WTC11 (cell line): ENCODE measurements at regions not wholly inside any gene's neighbourhood (a gene's known extent, or its start where the extent isn't known, plus 50 kb on each side); places are given as distances from the start of the nearest gene placed in this dataset.
A peak's percentile ranks its signal among the peaks of the same experiment; 100 is the strongest.

Experiments
- ATAC-seq: fragments of 200-7000 bp; cut with Tn5 transposase; 2 replicates; pipeline ENCODE4 v1.10.0; 2021; ENCODE audit warnings: mild to moderate bottlenecking, moderate library complexity
- CTCF ChIA-PET: fragments of 300-600 bp; sonication (Branson Sonifier 250); formaldehyde crosslinking; loops from one replicate; lab custom pipeline; 2021; ENCODE audit warnings: antibody characterized with exemption; lab: Charles Lee
- POLR2A ChIA-PET: fragments of 350-600 bp; sonication (Branson Sonifier 250); formaldehyde crosslinking; loops from one replicate; lab custom pipeline; 2021; ENCODE audit warnings: antibody characterized with exemption; lab: Charles Lee
- DNase-seq: peaks from one replicate; pipeline ENCODE4 v3.0.0; 2021; ENCODE audit warnings: low spot score
- H3K27ac Mint-ChIP-seq: 2 replicates; pipeline ENCODE4 v1.8.0; 2021; ENCODE audit warnings: mixed read lengths
- H3K27me3 Mint-ChIP-seq: 2 replicates; pipeline ENCODE4 v1.8.0; 2021; ENCODE audit warnings: low read depth, mild to moderate bottlenecking, moderate library complexity, mixed read lengths
- H3K36me3 Mint-ChIP-seq: 2 replicates; pipeline ENCODE4 v1.8.0; 2021; ENCODE audit warnings: mixed read lengths
- H3K4me1 Mint-ChIP-seq: 2 replicates; pipeline ENCODE4 v1.8.0; 2022; ENCODE audit warnings: mixed read lengths
- H3K4me3 Mint-ChIP-seq: 2 replicates; pipeline ENCODE4 v1.8.0; 2021; ENCODE audit warnings: mild to moderate bottlenecking, moderate library complexity, mixed read lengths
- H3K9me3 Mint-ChIP-seq: 2 replicates; pipeline ENCODE4 v1.8.0; 2021; ENCODE audit warnings: mixed read lengths
- CREM ChIP-seq: sonication (generic); formaldehyde crosslinking; IDR thresholded peaks from 2 replicates; pipeline ENCODE4 v1.8.1; 2022; ENCODE audit warnings: mild to moderate bottlenecking, missing genetic modification reagents, moderate library complexity
- FOXJ3 ChIP-seq: sonication (generic); formaldehyde crosslinking; IDR thresholded peaks from 2 replicates; pipeline ENCODE4 v1.9.0; 2021; ENCODE audit warnings: missing genetic modification reagents, mild to moderate bottlenecking, borderline replicate concordance
- GRHL2 ChIP-seq: fragments of 250-450 bp; sonication (Bioruptor Pico); IDR thresholded peaks from 2 replicates; pipeline ENCODE4 v1.8.0; 2022; ENCODE audit warnings: mild to moderate bottlenecking, moderate library complexity; ENCODE audit not compliant: insufficient replicate concordance, severe bottlenecking
- IRF1 ChIP-seq: sonication (generic); formaldehyde crosslinking; IDR thresholded peaks from 2 replicates; pipeline ENCODE4 v1.8.0; 2023; ENCODE audit warnings: missing genetic modification reagents
- KAT7 ChIP-seq: sonication (generic); formaldehyde crosslinking; IDR thresholded peaks from 2 replicates; pipeline ENCODE4 v1.8.1; 2023; ENCODE audit warnings: missing genetic modification reagents, mild to moderate bottlenecking, borderline replicate concordance
- NFYB ChIP-seq: sonication (generic); formaldehyde crosslinking; conservative IDR thresholded peaks from 2 replicates; pipeline ENCODE4 v1.8.0; 2022; ENCODE audit warnings: low read depth, missing genetic modification reagents
- NR3C1 ChIP-seq: sonication (generic); formaldehyde crosslinking; conservative IDR thresholded peaks from 2 replicates; pipeline ENCODE4 v1.8.1; 2023; ENCODE audit warnings: low read depth, mild to moderate bottlenecking, missing genetic modification reagents
- OVOL2 ChIP-seq: fragments of 250-450 bp; sonication (Bioruptor Pico); IDR thresholded peaks from 2 replicates; pipeline ENCODE4 v1.9.0; 2021; ENCODE audit warnings: mild to moderate bottlenecking, borderline replicate concordance
- PRRX2 ChIP-seq: fragments of 250-450 bp; sonication (Bioruptor Pico); IDR thresholded peaks from 2 replicates; pipeline ENCODE4 v1.8.0; 2021; ENCODE audit warnings: mild to moderate bottlenecking
- RELA ChIP-seq: sonication (generic); formaldehyde crosslinking; IDR thresholded peaks from 2 replicates; pipeline ENCODE4 v1.8.1; 2022; ENCODE audit warnings: missing genetic modification reagents, mild to moderate bottlenecking, borderline replicate concordance
- TEAD4 ChIP-seq: sonication (generic); formaldehyde crosslinking; IDR thresholded peaks from 2 replicates; pipeline ENCODE4 v1.8.0; 2022; ENCODE audit warnings: mild to moderate bottlenecking, missing genetic modification reagents
- USF2 ChIP-seq: sonication (generic); formaldehyde crosslinking; IDR thresholded peaks from 2 replicates; pipeline ENCODE4 v1.8.1; 2023; ENCODE audit warnings: mild to moderate bottlenecking, missing genetic modification reagents, moderate library complexity
- ZNF121 ChIP-seq: sonication (generic); formaldehyde crosslinking; IDR thresholded peaks from 2 replicates; pipeline ENCODE4 v1.8.0; 2023; ENCODE audit warnings: missing genetic modification reagents
- ZNF219 ChIP-seq: sonication (generic); formaldehyde crosslinking; IDR thresholded peaks from 2 replicates; pipeline ENCODE4 v1.8.0; 2023; ENCODE audit warnings: missing genetic modification reagents, mild to moderate bottlenecking, borderline replicate concordance
- ZNF423 ChIP-seq: fragments of 250-450 bp; sonication (Bioruptor Pico); IDR thresholded peaks from 2 replicates; pipeline ENCODE4 v2.1.2; 2022; ENCODE audit warnings: mild to moderate bottlenecking, moderate library complexity
- TF ChIP-seq, protein P1 (sequence below): sonication (generic); formaldehyde crosslinking; IDR thresholded peaks from 2 replicates; pipeline ENCODE4 v1.8.0; 2022; ENCODE audit warnings: mild to moderate bottlenecking, missing genetic modification reagents
- TF ChIP-seq, protein P2 (sequence below): fragments of 250-450 bp; sonication (Bioruptor Pico); IDR thresholded peaks from 2 replicates; pipeline ENCODE4 v2.1.2; 2022; ENCODE audit warnings: mild to moderate bottlenecking, moderate library complexity
- TF ChIP-seq, protein P3 (sequence below): sonication (generic); formaldehyde crosslinking; IDR thresholded peaks from 2 replicates; pipeline ENCODE4 v1.8.0; 2022; ENCODE audit warnings: mild to moderate bottlenecking, missing genetic modification reagents
- TF ChIP-seq, protein P4 (sequence below): sonication (generic); formaldehyde crosslinking; IDR thresholded peaks from 2 replicates; pipeline ENCODE4 v1.8.1; 2022; ENCODE audit warnings: low read depth, missing genetic modification reagents, borderline replicate concordance
- TF ChIP-seq, protein P5 (sequence below): fragments of 250-450 bp; sonication (Bioruptor Pico); IDR thresholded peaks from 2 replicates; pipeline ENCODE4 v1.9.0; 2021; ENCODE audit warnings: moderate library complexity, mild to moderate bottlenecking, inconsistent platforms, borderline replicate concordance

DNA sequence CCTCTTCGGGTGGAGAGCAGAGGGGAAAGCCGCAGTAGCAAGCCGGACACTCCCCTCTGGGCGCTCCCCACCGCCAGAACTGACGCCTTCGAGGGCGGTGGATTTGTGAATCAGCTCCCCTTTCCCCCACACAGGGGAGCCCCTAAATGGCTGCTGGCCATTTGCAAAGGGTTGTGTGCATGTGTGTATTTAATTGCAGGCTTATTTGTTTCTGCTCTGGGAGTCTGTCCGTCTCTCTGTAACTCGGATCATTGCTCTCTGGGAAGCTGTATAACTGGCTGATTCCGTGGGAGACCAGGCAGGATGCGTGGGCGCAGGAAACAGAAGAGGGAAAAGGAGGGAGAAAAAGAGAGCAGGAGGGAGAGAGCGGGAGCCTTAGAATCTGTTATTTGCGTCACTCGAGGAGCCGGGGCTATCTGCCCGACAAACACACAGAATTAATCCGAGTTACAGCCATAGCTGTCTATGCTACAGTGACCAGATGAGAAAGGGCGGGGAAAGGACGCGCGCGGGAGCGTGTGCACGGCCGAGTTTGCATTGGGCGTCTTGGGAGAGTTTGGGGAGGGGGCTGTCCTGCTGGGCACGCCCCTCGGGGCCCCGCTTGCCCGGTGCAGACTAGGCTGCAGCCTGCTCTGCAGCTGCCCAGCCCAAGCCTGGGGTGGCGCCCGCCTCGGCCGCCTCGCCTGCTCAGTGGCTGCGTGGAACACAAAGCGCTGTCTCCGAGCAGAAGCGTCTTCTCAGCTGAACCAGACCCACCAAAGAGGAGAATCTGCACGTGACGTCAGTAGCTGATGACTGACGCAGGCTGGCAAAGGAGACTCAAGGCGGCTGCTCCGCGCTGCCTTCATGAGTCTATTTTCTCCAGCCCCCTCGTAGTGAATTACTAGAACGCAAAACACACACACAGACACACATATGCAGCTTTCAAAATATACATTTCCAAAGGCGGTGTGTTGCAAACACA, 105.3 kb upstream of the HSD17B12 start:
- H3K4me1 Mint-ChIP-seq: peaks cover 32% of the 10 kb centered on the region
- H3K4me3 Mint-ChIP-seq: peak overlapping the region; percentile 72
- H3K9me3 Mint-ChIP-seq: no peaks in the 10 kb centered on the region
- ChIA-PET POLR2A (interaction anchor here (0.6 kb wide), 1 partner anchor 22 kb away, joined by 4 read pairs; no protein-coding TSS in a partner anchor), CTCF (interaction anchor here (1.2 to 9.4 kb wide), 11 partner anchors 9 to 276 kb away, joined by 3 to 302 read pairs (median 33); partner anchors contain the start of gene API5)
- peak; percentile 14 for ATAC-seq
- no peaks in the 10 kb centered on the region for H3K36me3 Mint-ChIP-seq
- H3K27ac Mint-ChIP-seq: no peak overlapping the region
- TF ChIP-seq, protein P1, sequence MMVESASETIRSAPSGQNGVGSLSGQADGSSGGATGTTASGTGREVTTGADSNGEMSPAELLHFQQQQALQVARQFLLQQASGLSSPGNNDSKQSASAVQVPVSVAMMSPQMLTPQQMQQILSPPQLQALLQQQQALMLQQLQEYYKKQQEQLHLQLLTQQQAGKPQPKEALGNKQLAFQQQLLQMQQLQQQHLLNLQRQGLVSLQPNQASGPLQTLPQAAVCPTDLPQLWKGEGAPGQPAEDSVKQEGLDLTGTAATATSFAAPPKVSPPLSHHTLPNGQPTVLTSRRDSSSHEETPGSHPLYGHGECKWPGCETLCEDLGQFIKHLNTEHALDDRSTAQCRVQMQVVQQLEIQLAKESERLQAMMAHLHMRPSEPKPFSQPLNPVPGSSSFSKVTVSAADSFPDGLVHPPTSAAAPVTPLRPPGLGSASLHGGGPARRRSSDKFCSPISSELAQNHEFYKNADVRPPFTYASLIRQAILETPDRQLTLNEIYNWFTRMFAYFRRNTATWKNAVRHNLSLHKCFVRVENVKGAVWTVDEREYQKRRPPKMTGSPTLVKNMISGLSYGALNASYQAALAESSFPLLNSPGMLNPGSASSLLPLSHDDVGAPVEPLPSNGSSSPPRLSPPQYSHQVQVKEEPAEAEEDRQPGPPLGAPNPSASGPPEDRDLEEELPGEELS (CRISPR knock-in tag): 0 out of 2 replicates have a peak, but pooled peaks have one; percentile 37
- no peak for TF ChIP-seq FOXJ3 (CRISPR knock-in tag)
- peak; percentile 58 for TF ChIP-seq USF2 (CRISPR knock-in tag)
- DNase-seq: peak; percentile 54
- H3K27me3 Mint-ChIP-seq: peaks cover 99% of the 10 kb centered on the region

DNA sequence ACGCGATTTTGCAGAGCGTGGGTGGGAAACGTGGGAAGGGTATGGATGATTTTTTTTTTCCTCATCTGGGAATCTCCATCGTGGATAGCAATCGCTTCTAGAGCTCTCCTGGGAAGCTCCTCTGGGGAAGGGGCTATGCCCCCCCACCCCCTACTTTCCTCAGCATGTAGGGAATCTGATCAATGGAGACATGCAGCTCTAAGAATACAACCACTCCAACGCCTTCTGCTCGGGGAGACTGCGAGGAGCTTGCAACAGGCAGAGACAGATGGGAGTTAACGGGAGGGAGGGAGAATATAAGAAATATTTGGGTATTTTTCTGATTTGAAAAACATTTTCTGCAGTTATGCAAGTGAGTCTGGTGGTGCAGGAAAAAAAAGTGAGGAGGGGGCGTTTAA, 104.6 kb upstream of the HSD17B12 start:
- H3K9me3 Mint-ChIP-seq: no peaks in the 10 kb centered on the region
- CTCF ChIA-PET: interaction anchor here (0.8 to 9.4 kb wide), 13 partner anchors 10 to 276 kb away, joined by 3 to 302 read pairs (median 15); partner anchors contain the start of gene API5
- ATAC-seq (no peak), DNase-seq (no peak)
- peak overlapping the region; percentile 72 for H3K4me3 Mint-ChIP-seq
- TF ChIP-seq, protein P2, sequence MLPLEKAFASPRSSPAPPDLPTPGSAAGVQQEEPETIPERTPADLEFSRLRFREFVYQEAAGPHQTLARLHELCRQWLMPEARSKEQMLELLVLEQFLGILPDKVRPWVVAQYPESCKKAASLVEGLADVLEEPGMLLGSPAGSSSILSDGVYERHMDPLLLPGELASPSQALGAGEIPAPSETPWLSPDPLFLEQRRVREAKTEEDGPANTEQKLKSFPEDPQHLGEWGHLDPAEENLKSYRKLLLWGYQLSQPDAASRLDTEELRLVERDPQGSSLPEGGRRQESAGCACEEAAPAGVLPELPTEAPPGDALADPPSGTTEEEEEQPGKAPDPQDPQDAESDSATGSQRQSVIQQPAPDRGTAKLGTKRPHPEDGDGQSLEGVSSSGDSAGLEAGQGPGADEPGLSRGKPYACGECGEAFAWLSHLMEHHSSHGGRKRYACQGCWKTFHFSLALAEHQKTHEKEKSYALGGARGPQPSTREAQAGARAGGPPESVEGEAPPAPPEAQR (CRISPR knock-in tag): no peak
- TF ChIP-seq NFYB (CRISPR knock-in tag): no peak
- no peak for TF ChIP-seq ZNF423
- TF ChIP-seq NR3C1 (CRISPR knock-in tag): no peak
- TF ChIP-seq ZNF121 (CRISPR knock-in tag): no peak
- TF ChIP-seq RELA (CRISPR knock-in tag): no peak
- no peak for TF ChIP-seq TEAD4 (CRISPR knock-in tag)
- TF ChIP-seq PRRX2 (CRISPR knock-in tag): no peak
- TF ChIP-seq, protein P3, sequence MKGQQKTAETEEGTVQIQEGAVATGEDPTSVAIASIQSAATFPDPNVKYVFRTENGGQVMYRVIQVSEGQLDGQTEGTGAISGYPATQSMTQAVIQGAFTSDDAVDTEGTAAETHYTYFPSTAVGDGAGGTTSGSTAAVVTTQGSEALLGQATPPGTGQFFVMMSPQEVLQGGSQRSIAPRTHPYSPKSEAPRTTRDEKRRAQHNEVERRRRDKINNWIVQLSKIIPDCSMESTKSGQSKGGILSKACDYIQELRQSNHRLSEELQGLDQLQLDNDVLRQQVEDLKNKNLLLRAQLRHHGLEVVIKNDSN (CRISPR knock-in tag): no peak
- no peaks in the 10 kb centered on the region for H3K36me3 Mint-ChIP-seq
- H3K4me1 Mint-ChIP-seq: peaks cover 37% of the 10 kb centered on the region
- peaks cover 99% of the 10 kb centered on the region for H3K27me3 Mint-ChIP-seq
- no peak overlapping the region for H3K27ac Mint-ChIP-seq
- POLR2A ChIA-PET: no interaction called here

DNA sequence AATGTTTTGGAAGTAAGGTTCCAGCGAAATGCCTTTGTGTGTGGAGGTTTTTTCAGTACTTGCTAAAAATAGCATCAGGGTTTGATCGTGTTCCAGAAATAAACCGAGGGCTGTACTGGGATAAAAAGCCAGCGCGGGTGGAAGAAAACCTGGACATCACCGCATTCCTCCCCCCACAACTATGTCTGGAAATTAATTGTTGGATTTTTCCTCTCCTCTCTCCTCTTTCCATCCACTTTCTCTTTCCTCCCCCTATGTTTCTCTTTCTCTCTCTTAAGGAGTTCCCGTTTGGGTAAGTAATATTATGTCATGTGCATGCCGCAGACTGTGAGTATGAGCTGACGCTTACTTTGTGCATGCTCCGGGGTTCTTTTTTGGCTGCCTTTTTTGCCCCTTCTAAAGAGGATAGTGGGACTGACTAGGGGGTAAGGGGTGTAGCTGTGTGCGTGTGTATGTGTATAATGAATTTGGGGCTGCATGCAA, 104.2 kb upstream of the HSD17B12 start:
- H3K27me3 Mint-ChIP-seq: peaks cover 99% of the 10 kb centered on the region
- no peak for DNase-seq
- no peak overlapping the region for H3K27ac Mint-ChIP-seq
- ATAC-seq: no peak
- ChIA-PET POLR2A (interaction anchor here (0.6 to 1.0 kb wide), 2 partner anchors 104 to 109 kb away, joined by 3 to 4 read pairs; partner anchors contain the start of gene HSD17B12), CTCF (interaction anchor here (0.6 to 9.4 kb wide), 26 partner anchors 10 to 518 kb away, joined by 3 to 302 read pairs (median 5); partner anchors contain the start of genes API5 and HSD17B12)
- H3K9me3 Mint-ChIP-seq: no peaks in the 10 kb centered on the region
- H3K4me3 Mint-ChIP-seq: peak overlapping the region; percentile 72
- no peaks in the 10 kb centered on the region for H3K36me3 Mint-ChIP-seq
- H3K4me1 Mint-ChIP-seq: peaks cover 37% of the 10 kb centered on the region
- TF ChIP-seq IRF1 (no peak), RELA (CRISPR knock-in tag) (no peak), ZNF423 (no peak), GRHL2 (no peak), OVOL2 (no peak), KAT7 (no peak), CREM (CRISPR knock-in tag) (no peak), ZNF219 (CRISPR knock-in tag) (no peak)
- TF ChIP-seq, protein P4, sequence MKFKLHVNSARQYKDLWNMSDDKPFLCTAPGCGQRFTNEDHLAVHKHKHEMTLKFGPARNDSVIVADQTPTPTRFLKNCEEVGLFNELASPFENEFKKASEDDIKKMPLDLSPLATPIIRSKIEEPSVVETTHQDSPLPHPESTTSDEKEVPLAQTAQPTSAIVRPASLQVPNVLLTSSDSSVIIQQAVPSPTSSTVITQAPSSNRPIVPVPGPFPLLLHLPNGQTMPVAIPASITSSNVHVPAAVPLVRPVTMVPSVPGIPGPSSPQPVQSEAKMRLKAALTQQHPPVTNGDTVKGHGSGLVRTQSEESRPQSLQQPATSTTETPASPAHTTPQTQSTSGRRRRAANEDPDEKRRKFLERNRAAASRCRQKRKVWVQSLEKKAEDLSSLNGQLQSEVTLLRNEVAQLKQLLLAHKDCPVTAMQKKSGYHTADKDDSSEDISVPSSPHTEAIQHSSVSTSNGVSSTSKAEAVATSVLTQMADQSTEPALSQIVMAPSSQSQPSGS (CRISPR knock-in tag): no peak
- TF ChIP-seq, protein P5, sequence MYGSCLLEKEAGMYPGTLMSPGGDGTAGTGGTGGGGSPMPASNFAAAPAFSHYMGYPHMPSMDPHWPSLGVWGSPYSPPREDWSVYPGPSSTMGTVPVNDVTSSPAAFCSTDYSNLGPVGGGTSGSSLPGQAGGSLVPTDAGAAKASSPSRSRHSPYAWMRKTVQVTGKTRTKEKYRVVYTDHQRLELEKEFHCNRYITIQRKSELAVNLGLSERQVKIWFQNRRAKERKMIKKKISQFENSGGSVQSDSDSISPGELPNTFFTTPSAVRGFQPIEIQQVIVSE: no peak
